WERI-Rb-1 (cell line): ENCODE measurements at regions not wholly inside any gene's neighbourhood (a gene's known extent, or its start where the extent isn't known, plus 50 kb on each side); places are given as distances from the start of the nearest gene placed in this dataset.
"Not testable (repeated sequence)": the region's sequence is repeated elsewhere in the genome, so short reads cannot be mapped to it uniquely, and the experiment has no call there.

ENCODE experiments used
- DNase-seq: peaks from one replicate; pipeline ENCODE4 v3.0.0-alpha.2; 2020
- H3K27ac ChIP-seq: fragments of 250-450 bp; sonication (Bioruptor Pico); 2 replicates; pipeline ENCODE4 v1.5.1; 2020; ENCODE audit warnings: mild to moderate bottlenecking, moderate library complexity
- H3K27me3 ChIP-seq: fragments of 250-450 bp; sonication (Bioruptor Pico); 2 replicates; pipeline ENCODE4 v1.5.1; 2021; ENCODE audit warnings: mild to moderate bottlenecking, low read depth, moderate library complexity; ENCODE audit not compliant: insufficient read depth, severe bottlenecking
- H3K36me3 ChIP-seq: fragments of 250-450 bp; sonication (Bioruptor Pico); 2 replicates; pipeline ENCODE4 v1.5.1; 2020; ENCODE audit warnings: mild to moderate bottlenecking, moderate library complexity
- H3K4me3 ChIP-seq: 2 replicates; pipeline ENCODE4 v1.5.1; 2011; ENCODE audit warnings: low read depth, mild to moderate bottlenecking, control low read depth, low read length
- H3K9me3 ChIP-seq: fragments of 250-450 bp; sonication (Bioruptor Pico); 2 replicates; pipeline ENCODE4 v1.5.1; 2021; ENCODE audit warnings: mild to moderate bottlenecking, moderate library complexity; ENCODE audit not compliant: severe bottlenecking
- CTCF ChIP-seq: IDR thresholded peaks from 2 replicates; pipeline ENCODE4 v1.5.1; 2011; ENCODE audit warnings: low read depth, mild to moderate bottlenecking, control low read depth, inconsistent platforms, low read length

GRCh38 chr1:73491621-73492020 lies 706.4 kb downstream of the LRRIQ3 start:
- Histone ChIP-seq H3K4me3 (no peak overlapping the region), H3K9me3 (no peaks in the 10 kb centered on the region), H3K36me3 (no peaks in the 10 kb centered on the region), H3K27me3 (no peaks in the 10 kb centered on the region), H3K27ac (no peak overlapping the region)
- DNase-seq, result no peak
- no peak for TF ChIP-seq CTCF

- no peak overlapping the region for H3K27ac ChIP-seq
- no peak for TF ChIP-seq CTCF
- H3K4me3 ChIP-seq, result no peak overlapping the region
- no peaks in the 10 kb centered on the region for H3K36me3 ChIP-seq
- no peak for DNase-seq
- H3K27me3 ChIP-seq, result no peaks in the 10 kb centered on the region
- no peaks in the 10 kb centered on the region for H3K9me3 ChIP-seq
These were observed 722.6 kb downstream of the LRRIQ3 start for GRCh38 chr1:73475316-73475870.

- TF ChIP-seq CTCF, result no peak
- Histone ChIP-seq H3K4me3 (no peak overlapping the region), H3K9me3 (no peaks in the 10 kb centered on the region), H3K27ac (no peak overlapping the region), H3K36me3 (no peaks in the 10 kb centered on the region), H3K27me3 (no peaks in the 10 kb centered on the region)
- no peak for DNase-seq
These were observed 725.2 kb downstream of the LRRIQ3 start for GRCh38 chr1:73472810-73473209.

GRCh38 chr1:73467731-73468130 lies 730.2 kb downstream of the LRRIQ3 start:
- no peak for TF ChIP-seq CTCF

GRCh38 chr1:73463873-73464272 lies 734.1 kb downstream of the LRRIQ3 start:
- H3K27ac ChIP-seq, result no peak overlapping the region
- DNase-seq, result no peak
- no peaks in the 10 kb centered on the region for H3K27me3 ChIP-seq
- no peak for TF ChIP-seq CTCF
- no peak overlapping the region for H3K4me3 ChIP-seq
- no peaks in the 10 kb centered on the region for H3K36me3 ChIP-seq
- no peaks in the 10 kb centered on the region for H3K9me3 ChIP-seq

More at GRCh38 chr1:73467731-73468130, 730.2 kb downstream of the LRRIQ3 start:
- Histone ChIP-seq H3K27me3 (no peaks in the 10 kb centered on the region), H3K4me3 (no peak overlapping the region), H3K9me3 (no peaks in the 10 kb centered on the region), H3K36me3 (no peaks in the 10 kb centered on the region), H3K27ac (no peak overlapping the region)
- DNase-seq, result no peak

- Histone ChIP-seq H3K36me3 (no peaks in the 10 kb centered on the region), H3K9me3 (no peaks in the 10 kb centered on the region), H3K27me3 (no peaks in the 10 kb centered on the region), H3K4me3 (no peak overlapping the region), H3K27ac (no peak overlapping the region)
- DNase-seq, result no peak
- TF ChIP-seq CTCF, result no peak
These were observed 745.5 kb downstream of the LRRIQ3 start for GRCh38 chr1:73452522-73452921.

GRCh38 chr1:73450668-73451067 lies 747.3 kb downstream of the LRRIQ3 start:
- not testable (repeated sequence) for H3K36me3 ChIP-seq, H3K27ac ChIP-seq, H3K9me3 ChIP-seq, DNase-seq, H3K27me3 ChIP-seq, H3K4me3 ChIP-seq
